ENCODE measurements at regions not wholly inside any gene's neighbourhood (a gene's known extent, or its start where the extent isn't known, plus 50 kb on each side); places are given as distances from the start of the nearest gene placed in this dataset.

DNA sequence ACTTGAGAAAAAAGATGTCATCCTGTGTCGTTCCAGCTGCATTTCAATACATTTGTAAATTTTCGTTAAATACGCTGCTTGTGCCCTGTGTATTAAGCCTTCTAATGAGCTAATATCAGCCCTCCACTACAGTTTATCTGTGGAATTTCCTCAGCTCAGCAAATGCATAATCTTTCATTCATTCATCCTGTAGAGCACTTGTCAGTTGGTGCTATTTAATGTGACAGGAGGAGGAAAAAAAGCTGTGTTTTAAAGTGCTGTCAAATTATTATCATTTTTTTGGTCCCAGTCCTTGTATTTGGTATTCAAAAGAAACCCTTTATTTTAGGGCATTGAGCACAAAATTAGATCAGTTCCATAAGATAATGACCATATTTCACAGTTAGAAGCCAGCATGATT, 184.7 kb downstream of the FAT3 start:
- H3K9ac ChIP-seq (ENCODE audit: insufficient read depth, low read depth, low read length): no peak overlapping the region

More for the DNA sequence above, 184.7 kb downstream of the FAT3 start:
- 25% methylated on average over 3 of the region's 3 CpGs for WGBS (ENCODE audit: low lambda C conversion rate)
- TF ChIP-seq ZFX (CRISPR knock-in tag; IDR thresholded peaks at IDR 0.05; ENCODE audit: low read depth) (no peak), ZNF30 (CRISPR knock-in tag; IDR thresholded peaks at IDR 0.05) (no peak), TAF1 (CRISPR knock-in tag; IDR thresholded peaks at IDR 0.05) (no peak), TAF15 (IDR thresholded peaks at IDR 0.05; ENCODE audit: low read depth, low read length, poor library complexity, severe bottlenecking) (no peak), ZFP82 (CRISPR knock-in tag; IDR thresholded peaks at IDR 0.05; ENCODE audit: borderline replicate concordance) (no peak), ATRX (CRISPR knock-in tag; IDR thresholded peaks at IDR 0.05; ENCODE audit: borderline replicate concordance) (no peak), XRCC5 (optimal IDR thresholded peaks at IDR 0.05; ENCODE audit: low read length) (no peak)
- TF ChIP-seq, protein P1, sequence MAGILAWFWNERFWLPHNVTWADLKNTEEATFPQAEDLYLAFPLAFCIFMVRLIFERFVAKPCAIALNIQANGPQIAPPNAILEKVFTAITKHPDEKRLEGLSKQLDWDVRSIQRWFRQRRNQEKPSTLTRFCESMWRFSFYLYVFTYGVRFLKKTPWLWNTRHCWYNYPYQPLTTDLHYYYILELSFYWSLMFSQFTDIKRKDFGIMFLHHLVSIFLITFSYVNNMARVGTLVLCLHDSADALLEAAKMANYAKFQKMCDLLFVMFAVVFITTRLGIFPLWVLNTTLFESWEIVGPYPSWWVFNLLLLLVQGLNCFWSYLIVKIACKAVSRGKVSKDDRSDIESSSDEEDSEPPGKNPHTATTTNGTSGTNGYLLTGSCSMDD (CRISPR knock-in tag; IDR thresholded peaks at IDR 0.05): no peak
- TF ChIP-seq, protein P2, sequence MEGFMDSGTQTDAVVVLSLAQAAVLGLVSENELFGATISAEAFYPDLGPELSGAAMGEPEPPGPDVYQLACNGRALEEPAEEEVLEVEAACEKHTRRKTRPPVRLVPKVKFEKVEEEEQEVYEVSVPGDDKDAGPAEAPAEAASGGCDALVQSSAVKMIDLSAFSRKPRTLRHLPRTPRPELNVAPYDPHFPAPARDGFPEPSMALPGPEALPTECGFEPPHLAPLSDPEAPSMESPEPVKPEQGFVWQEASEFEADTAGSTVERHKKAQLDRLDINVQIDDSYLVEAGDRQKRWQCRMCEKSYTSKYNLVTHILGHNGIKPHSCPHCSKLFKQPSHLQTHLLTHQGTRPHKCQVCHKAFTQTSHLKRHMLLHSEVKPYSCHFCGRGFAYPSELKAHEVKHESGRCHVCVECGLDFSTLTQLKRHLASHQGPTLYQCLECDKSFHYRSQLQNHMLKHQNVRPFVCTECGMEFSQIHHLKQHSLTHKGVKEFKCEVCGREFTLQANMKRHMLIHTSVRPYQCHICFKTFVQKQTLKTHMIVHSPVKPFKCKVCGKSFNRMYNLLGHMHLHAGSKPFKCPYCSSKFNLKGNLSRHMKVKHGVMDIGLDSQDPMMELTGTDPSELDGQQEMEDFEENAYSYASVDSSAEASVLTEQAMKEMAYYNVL (CRISPR knock-in tag; IDR thresholded peaks at IDR 0.05; ENCODE audit: borderline replicate concordance): no peak
- H3K79me2 ChIP-seq (ENCODE audit: insufficient read depth, low read length): no peaks in the 10 kb centered on the region
- DNase-seq (ENCODE audit: low spot score) (no peak), ATAC-seq (no peak), FAIRE-seq (no peak)
- no peak overlapping the region for H2AFZ ChIP-seq (ENCODE audit: low read length)
- no peak overlapping the region for H3K4me2 ChIP-seq (ENCODE audit: low read depth, low read length)
- no peaks in the 10 kb centered on the region for H3K9me3 ChIP-seq (ENCODE audit: low read length)
- H3K4me1 ChIP-seq (ENCODE audit: insufficient read depth, low read length): no peaks in the 10 kb centered on the region
- POLR2A ChIA-PET: no interaction called here
- intact Hi-C loops (cut with micrococcal nuclease; ENCODE audit: unreplicated experiment): no loop called here
- no peak overlapping the region for H3K4me3 ChIP-seq (replicated peaks in 1 of 3; ENCODE audit: insufficient read depth in 1 of 3, low read depth in 2 of 3, low read length in 3 of 3)
- H4K20me1 ChIP-seq (ENCODE audit: insufficient read depth, low read length): no peaks in the 10 kb centered on the region
- H3K27ac ChIP-seq (ENCODE audit: extremely low read length, insufficient read depth, low read length): no peak overlapping the region
- in situ Hi-C loops (cut with HindIII; ENCODE audit: extremely low pct_ligation_motif_present, low pct_unique_long_range_greater_than_20kb): no loop called here
- H3K36me3 ChIP-seq (replicated peaks in 1 of 2; ENCODE audit: control insufficient read depth in 1 of 2, insufficient read depth in 2 of 2, low read length in 2 of 2): no peaks in the 10 kb centered on the region
- no TSS peak for BruUV-seq (replicated peaks)
- CTCF ChIA-PET (ENCODE audit: low intra/inter-chr PET ratio, low total read pairs): no interaction called here
- no peaks in the 10 kb centered on the region for H3K27me3 ChIP-seq (ENCODE audit: control insufficient read depth in 1 of 2, insufficient read depth in 2 of 2, low read length in 2 of 2)
